BLaER1 treated with 17β-estradiol and CSF1 and Interleukin-3, amounts not matched to agents 10 nM and 100 nM (cell line): ENCODE measurements at regions not wholly inside any gene's neighbourhood (a gene's known extent, or its start where the extent isn't known, plus 50 kb on each side); places are given as distances from the start of the nearest gene placed in this dataset.
A peak's percentile ranks its signal among the peaks of the same experiment; 100 is the strongest.

Experiments used
- H3K27ac ChIP-seq, 11 experiments: shearing (Covaris generic); formaldehyde crosslinking; 2 replicates each; pipeline ENCODE4 v1.8.1; 2022
- H3K27me3 ChIP-seq, 11 experiments: shearing (Covaris generic); formaldehyde crosslinking; 2 replicates each; pipeline ENCODE4 v1.8.1; 2022
- H3K36me3 ChIP-seq, 11 experiments: shearing (Covaris generic); formaldehyde crosslinking; 2 replicates each; pipeline ENCODE4 v1.8.1; 2022
- H3K4me1 ChIP-seq, 10 experiments: shearing (Covaris generic); formaldehyde crosslinking; 2 replicates each; pipeline ENCODE4 v1.8.1; 2022
- H3K4me2 ChIP-seq, 11 experiments: shearing (Covaris generic); formaldehyde crosslinking; 2 replicates each; pipeline ENCODE4 v1.8.1; 2022
- H3K4me3 ChIP-seq, 10 experiments: shearing (Covaris generic); formaldehyde crosslinking; 2 replicates each; pipeline ENCODE4 v1.8.1; 2022
- H3K9ac ChIP-seq, 11 experiments: shearing (Covaris generic); formaldehyde crosslinking; 2 replicates each; pipeline ENCODE4 v1.8.1; 2022
- H3K9me3 ChIP-seq, 11 experiments: shearing (Covaris generic); formaldehyde crosslinking; replicated peaks in 1 of 11; 2 replicates each; pipeline ENCODE4 v1.8.1; 2022
- H4K20me1 ChIP-seq, 11 experiments: shearing (Covaris generic); formaldehyde crosslinking; 2 replicates each; pipeline ENCODE4 v1.8.1; 2022
- Cebpa-rat ChIP-seq, 11 experiments: shearing (Covaris generic); IDR thresholded peaks; 2 replicates each; pipeline ENCODE4 v1.8.1; 2022

- Histone ChIP-seq H3K36me3 (no peaks in the 10 kb centered on the region), H3K4me1 (peaks cover 0 to 26% (median 12%) of the 10 kb centered on the region in 10 experiments; a peak in 14 of 20 replicates), H4K20me1 (peaks cover 0 to 4% (median 0%) of the 10 kb centered on the region in 11 experiments; a peak in 2 of 22 replicates), H3K4me3 (no peak overlapping the region), H3K27me3 (peaks cover 0 to 18% (median 6%) of the 10 kb centered on the region in 11 experiments; a peak in 8 of 22 replicates), H3K9me3 (no peaks in the 10 kb centered on the region), H3K9ac (no peak overlapping the region), H3K4me2 (peak overlapping the region in 1 of 11 experiments; percentile 10; a peak in 2 of 22 replicates), H3K27ac (no peak overlapping the region)
- no peak for TF ChIP-seq Cebpa-rat (IDR thresholded peaks at IDR 0.05)
These were observed 341.3 kb downstream of the MYCN start for GRCh38 chr2:16281451-16282335.

- Histone ChIP-seq H3K4me3 (no peak overlapping the region), H3K9me3 (no peaks in the 10 kb centered on the region), H3K27ac (no peak overlapping the region), H4K20me1 (peaks cover 0 to 4% (median 0%) of the 10 kb centered on the region in 11 experiments; a peak in 2 of 22 replicates), H3K4me2 (no peak overlapping the region), H3K4me1 (peaks cover 0 to 19% (median 12%) of the 10 kb centered on the region in 10 experiments; a peak in 14 of 20 replicates), H3K9ac (no peak overlapping the region), H3K27me3 (peaks cover 0 to 18% (median 6%) of the 10 kb centered on the region in 11 experiments; a peak in 8 of 22 replicates), H3K36me3 (no peaks in the 10 kb centered on the region)
- TF ChIP-seq Cebpa-rat (IDR thresholded peaks at IDR 0.05): no peak
These were observed 339.7 kb downstream of the MYCN start for GRCh38 chr2:16280081-16280480.

DNA sequence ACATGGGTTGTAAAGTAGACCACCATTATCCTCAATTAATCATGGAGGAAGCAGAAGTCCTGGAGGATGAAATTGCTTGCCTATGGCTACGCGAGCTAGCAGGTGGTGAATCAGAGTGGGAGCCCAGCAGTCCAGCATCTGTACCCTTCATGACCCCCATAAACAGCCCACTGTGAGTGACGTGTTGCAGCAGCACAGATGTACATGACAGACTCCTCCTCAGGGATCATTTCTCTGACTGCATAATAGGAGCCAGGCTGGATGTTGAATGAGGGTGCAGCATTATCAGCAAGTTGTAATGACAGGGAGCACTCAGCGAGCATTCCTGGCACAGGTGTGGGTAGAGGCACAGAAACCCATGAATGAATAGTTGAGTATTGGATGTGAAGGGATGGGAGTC, 339.3 kb downstream of the MYCN start:
- H3K4me3 ChIP-seq: no peak overlapping the region
- no peak for TF ChIP-seq Cebpa-rat (IDR thresholded peaks at IDR 0.05)

DNA sequence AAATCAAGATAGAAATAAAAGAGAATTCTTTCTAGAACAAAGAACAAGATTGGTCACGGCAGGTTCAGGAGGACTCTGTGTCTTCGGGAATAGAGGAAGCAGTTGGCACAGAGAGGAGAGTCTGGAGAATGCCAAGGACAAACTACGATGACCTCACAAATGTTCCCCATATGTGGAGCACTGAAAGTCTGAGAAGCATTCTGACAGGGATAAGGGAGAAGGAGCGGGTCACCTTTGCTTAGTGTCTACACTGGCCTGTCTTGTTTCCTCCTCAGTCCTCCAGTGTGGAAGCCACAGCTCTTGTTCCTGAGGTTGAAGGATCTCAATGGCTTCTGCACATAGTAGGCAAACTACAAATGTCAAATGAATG, 338.8 kb downstream of the MYCN start:
- no peak overlapping the region for H3K9ac ChIP-seq
- peaks cover 0 to 18% (median 6%) of the 10 kb centered on the region in 11 experiments; a peak in 8 of 22 replicates for H3K27me3 ChIP-seq
- peaks cover 0 to 19% (median 12%) of the 10 kb centered on the region in 10 experiments; a peak in 14 of 20 replicates for H3K4me1 ChIP-seq
- H3K27ac ChIP-seq: no peak overlapping the region
- no peaks in the 10 kb centered on the region for H3K9me3 ChIP-seq
- H4K20me1 ChIP-seq: peaks cover 0 to 4% (median 0%) of the 10 kb centered on the region in 11 experiments; a peak in 2 of 22 replicates
- no peak overlapping the region for H3K4me2 ChIP-seq
- no peaks in the 10 kb centered on the region for H3K36me3 ChIP-seq
- H3K4me3 ChIP-seq: no peak overlapping the region
- TF ChIP-seq Cebpa-rat (IDR thresholded peaks at IDR 0.05): no peak

More for the DNA sequence above, 339.3 kb downstream of the MYCN start:
- H4K20me1 ChIP-seq: peaks cover 0 to 4% (median 0%) of the 10 kb centered on the region in 11 experiments; a peak in 2 of 22 replicates
- H3K4me1 ChIP-seq: peaks cover 0 to 19% (median 12%) of the 10 kb centered on the region in 10 experiments; a peak in 14 of 20 replicates
- no peaks in the 10 kb centered on the region for H3K9me3 ChIP-seq
- no peak overlapping the region for H3K27ac ChIP-seq
- H3K9ac ChIP-seq: no peak overlapping the region
- no peak overlapping the region for H3K4me2 ChIP-seq
- peaks cover 0 to 18% (median 6%) of the 10 kb centered on the region in 11 experiments; a peak in 8 of 22 replicates for H3K27me3 ChIP-seq
- no peaks in the 10 kb centered on the region for H3K36me3 ChIP-seq

DNA sequence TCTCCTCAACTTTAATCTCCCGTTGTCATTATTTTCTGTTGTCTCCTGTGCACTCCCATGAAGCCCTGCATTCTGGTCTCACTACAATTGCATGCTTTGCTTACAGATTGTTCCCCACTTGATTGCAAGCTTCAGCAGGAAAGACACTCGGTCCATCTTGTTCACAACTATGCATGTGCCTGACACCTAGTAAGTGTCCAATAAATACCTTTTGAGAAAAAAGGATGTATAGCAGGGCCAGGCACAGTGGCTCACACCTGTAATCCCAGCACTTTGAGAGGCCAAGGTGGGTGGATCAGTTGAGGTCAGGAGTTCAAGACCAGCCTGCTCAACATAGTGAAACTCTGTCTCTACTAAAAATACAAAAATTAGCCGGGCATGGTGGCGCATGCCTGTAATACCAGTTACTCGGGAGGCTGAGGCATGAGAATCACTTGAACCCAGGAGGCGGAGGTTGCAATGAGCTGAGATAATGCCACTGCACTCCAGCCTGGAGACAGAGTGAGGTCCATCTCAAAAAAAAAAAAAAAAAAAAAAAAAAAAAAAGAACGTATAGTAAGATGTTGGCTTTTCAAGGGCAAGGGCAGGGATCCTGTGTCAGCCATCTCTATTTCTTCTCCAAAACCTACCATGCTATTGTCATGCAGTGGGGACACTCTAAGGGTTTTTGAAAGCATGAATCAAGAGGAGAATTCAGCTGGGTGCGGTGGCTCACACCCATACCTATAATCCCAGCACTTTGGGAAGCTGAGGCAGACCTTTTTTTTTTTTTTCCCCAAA, 338.3 kb downstream of the MYCN start:
- no peaks in the 10 kb centered on the region for H3K9me3 ChIP-seq
- peaks cover 0 to 13% (median 6%) of the 10 kb centered on the region in 10 experiments; a peak in 14 of 20 replicates for H3K4me1 ChIP-seq
- H3K27me3 ChIP-seq: peaks cover 0 to 13% (median 3%) of the 10 kb centered on the region in 11 experiments; a peak in 8 of 22 replicates
- no peak for TF ChIP-seq Cebpa-rat (IDR thresholded peaks at IDR 0.05)
- no peak overlapping the region for H3K27ac ChIP-seq
- peaks cover 0 to 4% (median 0%) of the 10 kb centered on the region in 11 experiments; a peak in 2 of 22 replicates for H4K20me1 ChIP-seq
- no peak overlapping the region for H3K4me2 ChIP-seq
- no peak overlapping the region for H3K4me3 ChIP-seq
- no peaks in the 10 kb centered on the region for H3K36me3 ChIP-seq
- no peak overlapping the region for H3K9ac ChIP-seq

- no peak overlapping the region for H3K4me3 ChIP-seq
- no peaks in the 10 kb centered on the region; a peak in 1 of 22 replicates for H4K20me1 ChIP-seq
- H3K9me3 ChIP-seq: no peaks in the 10 kb centered on the region
- no peak overlapping the region for H3K27ac ChIP-seq
- H3K9ac ChIP-seq: no peak overlapping the region
- H3K4me1 ChIP-seq: 0 out of 20 replicates have a peak, but pooled peaks cover 0 to 1% (median 0%) of the 10 kb centered on the region in 10 experiments
- H3K36me3 ChIP-seq: no peaks in the 10 kb centered on the region
- H3K27me3 ChIP-seq: no peaks in the 10 kb centered on the region
- H3K4me2 ChIP-seq: no peak overlapping the region
- no peak for TF ChIP-seq Cebpa-rat (IDR thresholded peaks at IDR 0.05)
These were observed 336.8 kb downstream of the MYCN start for GRCh38 chr2:16277117-16277516.

DNA sequence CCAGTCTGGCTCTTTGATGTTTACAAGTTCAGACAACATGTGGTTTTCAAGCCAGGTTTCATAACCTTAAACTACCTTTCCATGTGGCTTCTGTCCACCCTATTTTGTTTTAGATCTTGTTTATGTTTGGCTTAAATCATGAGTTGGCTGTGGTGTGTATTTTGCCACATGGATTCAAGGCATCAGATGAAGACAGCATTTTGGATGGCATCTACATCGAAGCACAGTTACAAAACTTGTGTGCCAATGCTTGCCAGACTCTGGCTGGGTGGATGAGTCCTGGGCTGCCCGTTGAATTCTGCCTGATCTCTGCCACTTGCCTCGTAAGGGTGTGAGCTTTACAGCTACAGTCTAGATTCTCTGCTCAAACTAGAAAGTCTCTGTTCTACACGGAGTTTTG, 335.3 kb downstream of the MYCN start:
- H3K9me3 ChIP-seq: no peaks in the 10 kb centered on the region
- no peak for TF ChIP-seq Cebpa-rat (IDR thresholded peaks at IDR 0.05)
- no peaks in the 10 kb centered on the region for H3K27me3 ChIP-seq
- no peaks in the 10 kb centered on the region for H3K4me1 ChIP-seq
- no peak overlapping the region for H3K4me3 ChIP-seq
- no peak overlapping the region for H3K4me2 ChIP-seq
- H3K9ac ChIP-seq: no peak overlapping the region
- no peaks in the 10 kb centered on the region for H4K20me1 ChIP-seq
- no peaks in the 10 kb centered on the region for H3K36me3 ChIP-seq
- H3K27ac ChIP-seq: no peak overlapping the region

DNA sequence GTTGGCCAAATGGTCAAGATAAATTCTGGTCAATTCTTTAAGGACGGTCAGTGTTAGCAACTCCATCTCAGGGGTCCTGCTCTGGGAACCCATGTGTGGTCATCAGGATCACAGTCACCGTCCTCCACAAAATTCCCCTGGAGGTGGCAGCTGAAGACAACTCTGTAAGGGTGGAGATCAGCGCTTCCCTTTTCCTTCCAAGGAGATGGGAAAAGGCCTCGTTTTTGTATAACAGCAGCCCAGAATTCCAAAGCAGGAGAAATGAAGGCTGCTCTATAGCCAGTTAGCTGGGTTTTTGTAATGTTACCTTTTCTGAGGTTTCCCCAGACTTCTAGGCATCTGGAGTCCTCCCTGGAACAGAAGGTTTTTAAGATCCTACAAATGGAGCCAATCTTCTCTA, 334.8 kb downstream of the MYCN start:
- Histone ChIP-seq H3K36me3 (no peaks in the 10 kb centered on the region), H3K27me3 (no peaks in the 10 kb centered on the region), H3K9me3 (no peaks in the 10 kb centered on the region), H3K27ac (no peak overlapping the region), H3K9ac (no peak overlapping the region), H3K4me2 (no peak overlapping the region), H3K4me1 (no peaks in the 10 kb centered on the region), H4K20me1 (no peaks in the 10 kb centered on the region), H3K4me3 (no peak overlapping the region)
- no peak for TF ChIP-seq Cebpa-rat (IDR thresholded peaks at IDR 0.05)

- H3K27me3 ChIP-seq: no peaks in the 10 kb centered on the region
- no peak overlapping the region for H3K4me2 ChIP-seq
- H3K9ac ChIP-seq: no peak overlapping the region
- TF ChIP-seq Cebpa-rat (IDR thresholded peaks at IDR 0.05): no peak
- H3K36me3 ChIP-seq: no peaks in the 10 kb centered on the region
- no peak overlapping the region for H3K27ac ChIP-seq
- no peaks in the 10 kb centered on the region for H3K4me1 ChIP-seq
- no peaks in the 10 kb centered on the region for H3K9me3 ChIP-seq
- H3K4me3 ChIP-seq: no peak overlapping the region
- H4K20me1 ChIP-seq: no peaks in the 10 kb centered on the region
These were observed 332.8 kb downstream of the MYCN start for GRCh38 chr2:16273111-16273510.
